ENCODE measurements at regions not wholly inside any gene's neighbourhood (a gene's known extent, or its start where the extent isn't known, plus 50 kb on each side); places are given as distances from the start of the nearest gene placed in this dataset.
"Not testable (repeated sequence)": the region's sequence is repeated elsewhere in the genome, so short reads cannot be mapped to it uniquely, and the experiment has no call there.

DNA sequence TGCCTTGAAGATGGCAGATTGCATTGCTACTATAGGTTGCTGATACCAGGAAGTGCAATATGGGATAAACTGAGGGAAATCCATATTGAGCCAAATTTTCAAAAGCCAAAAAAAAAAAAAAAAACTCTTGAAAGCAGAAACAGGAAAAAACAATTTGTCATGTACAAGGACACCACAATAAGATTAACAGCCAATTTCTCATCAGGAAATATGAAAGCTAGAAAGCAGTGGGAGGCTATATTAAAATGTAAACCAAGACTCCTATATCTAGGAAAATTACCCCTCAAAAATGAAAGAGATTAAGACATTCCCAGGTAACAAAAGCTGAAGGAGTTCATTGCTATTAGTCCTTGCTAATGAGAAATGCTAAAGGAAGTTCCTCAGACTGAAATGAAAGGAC lies 462.8 kb upstream of the DPH6 start:
- Histone ChIP-seq H3K4me3 (no peak overlapping the region), H3K27ac (no peak overlapping the region)

DNA sequence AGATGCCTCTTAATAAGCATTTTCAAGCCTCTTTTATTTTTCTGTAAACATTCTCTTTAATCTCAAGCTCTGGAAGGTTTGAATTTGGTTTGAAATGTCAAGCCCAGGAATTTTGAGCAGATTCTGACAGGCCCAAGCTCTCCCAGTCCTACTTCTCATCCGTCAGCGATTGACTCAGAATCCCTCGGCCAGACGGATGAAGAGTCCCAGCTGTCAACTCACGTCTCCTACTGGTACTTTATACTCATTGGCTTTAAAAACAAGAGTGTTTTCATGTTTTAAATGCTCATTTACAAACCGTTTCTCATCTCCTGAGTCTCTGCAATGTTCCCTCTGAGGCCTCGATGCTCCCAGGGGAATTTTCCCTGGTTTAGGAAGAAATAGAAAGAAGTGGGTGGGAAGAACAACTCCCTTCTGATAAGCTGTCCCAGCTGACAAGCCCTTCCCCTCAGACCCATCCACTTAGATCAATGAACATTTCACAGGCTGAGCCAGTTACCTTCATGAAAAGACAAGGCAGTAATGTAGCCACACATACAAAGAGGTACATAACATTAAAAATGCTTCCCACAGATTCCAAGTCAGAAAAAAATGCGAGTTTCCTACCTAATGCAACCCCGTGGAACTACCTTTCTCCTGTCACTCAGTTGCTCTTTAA lies 478.2 kb upstream of the DPH6 start:
- Histone ChIP-seq H3K4me3 (no peak overlapping the region), H3K27ac (no peak overlapping the region)

DNA sequence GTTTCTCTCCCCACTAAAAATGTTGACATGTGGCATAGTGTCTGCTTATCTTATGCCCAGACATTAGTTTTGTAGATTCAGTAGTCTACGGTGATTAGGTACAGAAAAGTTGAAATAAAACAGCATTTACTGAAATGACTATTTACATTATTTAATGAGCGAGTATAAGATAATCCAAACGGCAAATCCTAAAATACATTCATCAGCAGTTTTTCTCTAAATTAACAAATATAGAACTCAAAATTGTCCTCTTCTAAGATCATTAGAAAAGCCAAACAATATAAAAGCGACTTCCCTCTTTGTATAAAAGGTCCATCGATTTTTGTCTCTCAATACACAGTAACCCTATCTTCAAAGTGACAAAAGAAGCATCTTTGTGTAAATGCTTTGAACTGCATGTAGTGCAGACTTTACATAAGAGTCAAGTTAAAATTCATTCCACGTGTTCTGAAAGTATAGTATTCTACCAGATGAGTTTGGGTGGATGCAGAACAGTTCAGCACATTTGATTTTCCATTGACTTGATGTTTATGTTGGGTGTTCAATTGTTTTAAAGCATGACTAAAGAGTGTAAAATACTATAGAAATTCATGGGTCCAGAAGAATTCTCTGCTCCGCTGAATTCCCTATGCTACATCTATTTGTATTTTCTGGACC lies 480.8 kb upstream of the DPH6 start:
- Histone ChIP-seq H3K27ac (no peak overlapping the region), H3K4me3 (no peak overlapping the region)

DNA sequence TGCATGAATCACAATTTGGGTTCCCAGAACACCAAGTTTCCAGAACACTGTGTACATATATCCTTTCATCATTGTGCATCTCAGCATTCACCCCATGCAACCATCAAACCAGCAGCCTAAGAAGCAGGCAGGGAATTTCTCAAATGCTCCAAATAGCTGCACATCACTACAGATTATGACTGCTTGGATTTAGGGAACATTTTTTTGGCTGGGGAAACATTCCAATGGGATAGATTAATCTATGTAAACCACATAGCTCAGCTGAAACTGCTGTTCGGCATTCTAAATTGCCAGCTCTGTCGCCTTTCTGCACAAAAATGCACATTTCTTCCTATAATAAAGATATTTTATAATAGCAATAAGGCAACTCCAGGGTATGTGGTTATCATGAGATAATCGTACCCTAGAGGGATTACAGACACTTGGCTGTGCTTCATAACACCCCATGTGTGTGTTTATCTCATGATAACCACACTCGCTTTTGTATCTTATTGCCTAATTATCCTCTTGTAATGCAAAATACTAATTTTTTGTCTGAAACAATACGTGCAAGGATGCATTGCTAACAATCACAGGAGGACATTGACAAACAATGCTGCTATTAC lies 483.7 kb upstream of the DPH6 start:
- H3K4me3 ChIP-seq = no peak overlapping the region

DNA sequence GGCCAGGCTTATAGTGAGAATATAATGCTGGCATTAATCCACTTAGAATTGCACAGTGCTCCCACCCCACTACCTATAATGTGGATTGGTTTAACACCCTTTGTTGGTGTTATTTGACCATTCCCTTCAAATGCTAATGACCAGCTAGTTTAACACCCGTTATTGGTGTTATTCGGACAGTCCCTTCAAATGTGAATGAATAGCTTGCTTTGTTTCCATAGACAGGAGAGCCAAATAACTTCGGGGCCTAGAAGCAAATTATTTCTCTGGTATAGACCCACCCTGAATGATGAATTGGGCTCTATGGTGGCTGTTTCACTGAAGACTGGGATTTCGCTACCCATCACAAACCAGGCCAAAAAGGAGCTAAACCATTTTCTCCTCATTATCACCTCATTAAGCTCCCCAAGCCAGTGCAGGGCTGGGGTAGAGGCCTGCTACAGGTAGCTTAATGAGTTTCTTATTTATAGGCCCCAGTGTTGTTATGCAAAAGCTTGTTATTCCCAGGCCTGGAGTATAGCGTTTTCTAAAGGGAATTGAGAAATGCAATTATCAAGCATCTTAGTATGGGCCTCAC lies 494.1 kb upstream of the DPH6 start:
- Histone ChIP-seq H3K27ac (no peak overlapping the region), H3K4me3 (no peak overlapping the region)

More for the DNA sequence above, 483.7 kb upstream of the DPH6 start:
- no peak overlapping the region for H3K27ac ChIP-seq

DNA sequence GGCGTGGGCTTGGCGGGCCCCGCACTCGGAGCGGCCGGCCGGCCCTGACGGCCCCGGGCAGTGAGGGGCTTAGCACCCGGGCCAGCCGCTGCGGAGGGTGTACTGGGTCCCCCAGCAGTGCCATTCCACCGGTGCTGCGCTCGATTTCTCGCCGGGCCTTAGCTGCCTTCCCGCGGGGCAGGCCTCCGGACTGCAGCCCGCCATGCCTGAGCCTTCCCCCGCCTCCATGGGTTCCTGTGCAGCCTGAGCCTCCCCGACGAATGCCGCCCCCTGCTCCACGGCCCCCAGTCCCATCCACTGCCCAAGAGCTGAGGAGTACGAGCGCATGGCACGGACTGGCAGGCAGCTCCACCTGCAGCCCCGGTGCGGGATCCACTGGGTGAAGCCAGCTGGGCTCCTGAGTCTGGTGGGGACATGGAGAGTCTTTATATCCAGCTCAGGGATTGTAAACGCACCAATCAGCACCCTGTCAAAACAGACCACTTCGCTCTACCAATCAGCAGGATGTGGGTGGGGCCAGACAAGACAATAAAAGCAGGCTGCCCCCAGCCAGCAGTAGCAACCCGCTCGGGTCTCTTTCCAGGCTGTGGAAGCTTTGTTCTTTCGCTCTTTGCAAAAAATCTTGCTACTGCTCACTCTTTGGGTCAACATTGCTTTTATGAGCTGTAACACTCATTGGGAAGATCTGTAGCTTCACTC lies 501.2 kb upstream of the DPH6 start:
- H3K27ac ChIP-seq, H3K4me3 ChIP-seq: not testable (repeated sequence)

DNA sequence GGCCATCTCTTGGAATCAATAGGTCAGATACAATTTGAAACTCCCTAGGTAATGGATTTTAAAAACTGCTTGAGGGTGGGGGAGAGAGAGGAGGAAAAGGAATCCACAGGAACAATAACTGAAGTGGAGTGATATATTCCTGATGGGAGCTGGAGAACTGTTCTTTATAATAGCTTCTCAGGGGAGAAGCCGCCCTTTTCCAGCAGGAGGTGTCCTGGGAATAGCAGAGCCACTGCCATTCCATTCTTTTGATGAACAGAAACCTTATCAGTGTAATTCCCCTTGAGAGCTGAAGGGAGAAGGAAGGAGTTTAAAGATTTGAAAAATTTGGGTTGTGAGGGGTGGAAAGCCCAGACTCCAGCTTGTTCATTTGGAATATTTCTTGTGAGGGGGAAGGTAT lies 504.9 kb upstream of the DPH6 start:
- Histone ChIP-seq H3K27ac (no peak overlapping the region), H3K4me3 (no peak overlapping the region)

DNA sequence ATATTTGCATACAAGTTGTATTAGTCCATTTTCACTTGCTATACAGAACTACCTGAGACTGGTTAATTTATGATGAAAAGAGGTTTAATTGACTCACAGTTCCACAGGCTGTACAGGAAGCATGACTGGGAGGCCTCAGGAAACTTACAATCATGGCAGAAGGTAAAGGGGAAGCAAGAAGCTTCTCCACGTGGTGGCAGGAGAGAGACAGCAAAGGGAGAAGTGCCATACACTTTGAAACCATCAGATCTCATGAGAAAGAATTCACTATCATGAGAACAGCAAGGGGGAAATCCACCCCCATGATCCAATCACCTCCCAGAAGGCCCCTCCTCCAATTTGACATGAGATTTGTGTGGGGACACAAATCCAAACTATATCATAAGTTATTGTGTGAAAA lies 506.7 kb upstream of the DPH6 start:
- H3K27ac ChIP-seq = not testable (repeated sequence)

DNA sequence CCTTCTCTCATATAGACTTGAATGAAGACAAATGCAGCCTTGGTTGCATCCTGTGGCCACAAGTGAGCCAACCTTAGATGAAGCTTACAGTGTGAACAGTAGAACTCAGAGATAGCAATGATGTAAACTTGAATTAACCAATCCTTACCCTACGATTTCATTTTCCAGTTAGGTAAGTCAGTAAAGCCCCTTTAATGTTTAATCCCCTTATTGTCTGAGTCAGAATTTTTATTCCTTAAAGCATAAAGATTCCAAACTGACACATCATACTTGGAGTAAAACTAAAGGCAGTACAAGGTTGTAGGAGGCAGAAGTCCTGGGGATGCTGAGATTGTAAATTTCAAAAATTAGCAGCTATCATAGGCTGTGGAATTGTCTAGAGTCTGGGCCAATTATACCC lies 507.8 kb upstream of the DPH6 start:
- Histone ChIP-seq H3K27ac (no peak overlapping the region), H3K4me3 (no peak overlapping the region)

More for the DNA sequence above, 506.7 kb upstream of the DPH6 start:
- H3K4me3 ChIP-seq = not testable (repeated sequence)

DNA sequence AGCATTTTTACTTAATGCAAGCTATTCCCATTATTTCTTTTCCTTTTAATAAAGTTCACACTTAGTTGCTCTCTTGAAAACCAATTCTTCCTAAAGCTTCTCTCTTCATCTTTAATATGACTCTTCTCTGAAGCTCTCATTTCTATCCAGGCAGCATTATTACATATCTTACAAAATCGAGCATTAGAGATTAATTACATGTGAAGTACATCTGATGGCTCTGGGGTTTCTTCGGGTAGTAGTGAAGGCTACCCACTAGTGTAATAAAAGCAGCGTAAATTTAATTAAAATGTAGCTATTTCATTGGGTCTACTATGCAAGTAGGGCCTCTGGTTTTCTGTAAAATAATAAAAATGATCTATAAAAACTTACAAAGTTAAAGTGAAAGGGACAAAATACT lies 513.6 kb upstream of the DPH6 start:
- Histone ChIP-seq H3K4me3 (no peak overlapping the region), H3K27ac (no peak overlapping the region)

DNA sequence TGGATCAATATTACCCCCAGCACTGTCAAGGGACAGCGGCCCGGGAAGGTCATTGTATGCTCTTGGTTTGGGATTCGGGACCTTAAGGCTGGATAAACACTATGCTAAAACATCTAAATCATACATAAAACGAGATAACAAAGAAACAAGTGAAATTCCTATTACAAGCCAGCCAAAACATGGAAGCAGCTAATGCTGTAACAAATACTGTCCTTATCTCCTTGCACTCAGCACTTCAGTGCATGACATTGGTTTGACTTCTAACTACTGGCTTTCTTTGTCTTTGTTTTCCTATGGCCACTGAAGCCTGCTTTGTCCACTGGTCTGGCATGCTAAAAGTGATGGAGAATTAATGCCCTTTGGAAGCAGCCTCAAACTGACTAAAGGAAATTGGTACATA lies 516.4 kb upstream of the DPH6 start:
- H3K4me3 ChIP-seq = no peak overlapping the region

DNA sequence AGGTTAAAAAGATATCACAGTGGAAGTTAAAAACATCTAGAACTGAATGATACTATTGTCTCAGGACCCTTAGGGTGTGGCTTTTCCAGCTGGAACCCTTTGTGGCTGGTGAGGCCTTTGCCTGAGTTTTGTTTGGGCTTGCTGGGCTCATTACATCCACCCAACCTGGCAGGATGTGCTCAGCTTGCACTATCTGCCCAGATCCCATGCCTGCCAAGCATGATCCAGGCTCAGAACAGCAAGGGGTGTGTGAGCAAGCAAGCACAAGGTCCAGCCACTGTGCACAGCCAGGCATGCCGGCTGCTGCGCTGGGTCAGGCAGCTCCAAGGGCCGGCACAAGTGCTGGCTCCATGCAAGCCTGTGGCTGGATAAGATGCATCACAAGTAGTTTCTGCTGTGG lies 512.7 kb upstream of the CDIN1 start:
- Histone ChIP-seq H3K27ac (no peak overlapping the region), H3K4me3 (no peak overlapping the region)

More for the DNA sequence above, 516.4 kb upstream of the DPH6 start:
- H3K27ac ChIP-seq = no peak overlapping the region

DNA sequence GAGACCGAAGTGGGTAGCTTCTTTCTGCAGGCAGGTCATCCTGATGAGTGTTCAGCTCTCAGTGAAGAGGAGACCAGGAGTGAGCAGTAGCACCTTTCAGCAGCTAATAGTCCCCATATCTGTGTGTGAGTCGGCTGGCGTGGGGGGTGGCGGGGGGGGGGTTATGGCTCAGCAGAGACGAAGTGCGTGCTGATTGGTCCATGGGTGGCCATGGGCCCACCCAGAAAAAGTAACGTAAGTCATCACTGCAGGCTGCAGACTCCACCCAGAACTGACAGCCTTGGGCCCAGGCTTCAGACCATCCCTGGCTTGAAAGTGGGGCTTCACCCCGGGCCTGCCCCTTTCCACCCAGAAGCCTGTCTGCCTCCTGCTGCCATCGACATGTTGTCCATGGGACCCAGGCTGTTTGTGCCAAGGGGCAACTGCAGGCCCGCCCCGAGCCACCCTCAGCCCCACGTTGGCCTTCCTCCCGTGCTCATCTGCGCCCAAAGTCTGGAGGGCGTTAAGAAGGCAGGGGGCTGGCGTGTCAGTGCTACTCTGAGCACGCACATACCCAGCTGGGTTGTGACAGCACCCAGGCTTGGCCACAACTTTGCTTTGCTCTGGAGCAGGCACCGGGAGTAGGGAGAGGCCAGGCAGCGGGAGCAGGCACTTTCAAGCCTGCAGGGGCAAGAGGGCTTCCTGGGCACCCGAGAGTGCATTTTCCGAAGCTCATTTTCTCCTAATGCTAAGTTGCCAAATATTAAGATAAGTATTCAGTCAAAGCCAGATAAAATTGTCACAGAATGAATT lies 511.7 kb upstream of the CDIN1 start:
- Histone ChIP-seq H3K27ac (peak overlapping the region in 1 of 21 experiments; percentile 8), H3K4me3 (no peak overlapping the region)

DNA sequence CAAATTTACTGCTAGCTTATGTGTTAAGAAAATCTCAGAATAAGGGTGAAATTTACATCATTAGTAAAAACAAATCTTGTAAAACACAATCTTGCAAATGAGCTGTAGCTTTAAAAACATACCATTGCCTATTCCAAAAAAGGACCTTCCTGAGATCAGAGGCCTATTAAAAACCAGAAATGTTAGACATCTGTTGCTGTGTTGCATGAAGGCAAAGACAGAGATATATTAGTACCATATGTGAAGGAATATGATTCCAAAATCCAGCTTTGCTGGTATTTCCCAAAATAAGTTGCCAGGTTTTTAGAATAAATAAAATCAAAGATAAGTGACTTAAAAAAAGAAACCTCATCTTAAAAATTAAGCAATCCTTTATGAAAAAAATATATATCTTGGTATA lies 504.1 kb upstream of the CDIN1 start:
- Histone ChIP-seq H3K27ac (peak overlapping the region in 2 of 21 experiments; percentile 26 to 55), H3K4me3 (no peak overlapping the region)

DNA sequence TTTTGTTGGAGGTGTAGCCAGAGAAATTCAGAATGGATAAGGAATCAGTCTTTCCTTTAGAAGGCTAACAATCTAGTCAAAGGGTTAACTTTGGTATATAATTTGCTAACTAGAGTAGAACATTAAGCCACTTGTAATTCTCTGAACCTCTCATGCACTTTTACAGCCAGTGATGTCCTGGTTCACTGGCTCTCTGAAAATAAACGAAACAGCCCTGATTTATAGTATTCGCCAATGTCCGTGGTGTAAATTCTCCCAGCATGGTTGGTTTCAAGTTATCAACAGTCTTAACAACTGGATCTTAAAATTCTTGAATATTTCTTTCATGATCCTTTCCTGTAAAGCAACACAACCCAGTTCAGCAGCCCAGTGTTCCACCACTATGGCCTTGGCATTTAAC lies 500.4 kb upstream of the CDIN1 start:
- Histone ChIP-seq H3K4me3 (no peak overlapping the region), H3K27ac (no peak overlapping the region)

DNA sequence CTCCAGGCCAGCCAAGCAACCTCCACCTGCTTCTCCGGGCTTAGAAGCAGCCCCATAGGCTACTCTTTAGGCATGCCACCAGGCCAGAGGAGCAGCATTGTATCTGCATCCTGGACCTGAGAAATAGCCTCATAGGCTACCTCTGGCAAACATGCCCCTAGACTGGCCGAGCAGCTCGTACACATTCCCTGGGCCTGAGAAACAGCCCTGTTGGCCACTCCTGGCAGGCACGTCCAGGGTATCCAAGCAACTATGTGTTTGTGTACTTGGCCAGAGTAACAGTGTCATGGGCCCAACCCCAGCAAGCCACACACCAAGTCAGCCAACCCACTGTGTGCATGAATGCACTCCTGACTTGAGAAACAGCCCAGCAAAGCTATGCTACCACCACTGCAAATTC lies 498.7 kb upstream of the CDIN1 start:
- H3K4me3 ChIP-seq = no peak overlapping the region
- no peak overlapping the region for H3K27ac ChIP-seq

DNA sequence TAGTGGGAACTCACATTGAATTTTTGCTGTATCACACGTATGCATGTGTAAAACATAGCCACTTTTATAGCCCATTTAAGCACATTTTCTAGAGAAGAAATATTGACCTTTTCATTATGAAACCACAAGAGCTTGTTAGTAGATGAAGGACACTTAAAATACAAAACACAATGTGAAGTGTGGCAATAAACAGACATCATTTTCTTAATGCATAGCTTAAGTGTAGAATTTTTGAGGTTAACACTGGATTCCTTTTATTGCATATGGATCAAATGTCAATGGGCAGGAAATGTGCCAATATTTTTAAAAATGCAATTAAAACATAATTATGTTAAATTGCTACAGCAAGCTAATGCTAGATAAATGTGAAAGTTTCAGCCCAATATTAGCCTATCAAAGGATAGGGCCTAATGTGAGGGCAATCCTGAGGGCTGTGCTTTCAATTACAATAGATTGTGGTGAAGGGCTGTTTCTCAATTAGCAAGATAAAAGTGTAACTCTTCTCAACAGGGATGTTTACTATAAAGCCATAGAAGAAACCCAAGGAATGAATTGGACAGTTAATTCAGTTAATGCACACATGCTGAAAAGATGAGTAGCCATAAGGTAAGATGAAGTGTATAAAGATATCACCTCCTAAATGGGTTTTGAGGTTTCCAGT lies 489.0 kb upstream of the CDIN1 start:
- H3K27ac ChIP-seq = no peak overlapping the region
- no peak overlapping the region for H3K4me3 ChIP-seq

DNA sequence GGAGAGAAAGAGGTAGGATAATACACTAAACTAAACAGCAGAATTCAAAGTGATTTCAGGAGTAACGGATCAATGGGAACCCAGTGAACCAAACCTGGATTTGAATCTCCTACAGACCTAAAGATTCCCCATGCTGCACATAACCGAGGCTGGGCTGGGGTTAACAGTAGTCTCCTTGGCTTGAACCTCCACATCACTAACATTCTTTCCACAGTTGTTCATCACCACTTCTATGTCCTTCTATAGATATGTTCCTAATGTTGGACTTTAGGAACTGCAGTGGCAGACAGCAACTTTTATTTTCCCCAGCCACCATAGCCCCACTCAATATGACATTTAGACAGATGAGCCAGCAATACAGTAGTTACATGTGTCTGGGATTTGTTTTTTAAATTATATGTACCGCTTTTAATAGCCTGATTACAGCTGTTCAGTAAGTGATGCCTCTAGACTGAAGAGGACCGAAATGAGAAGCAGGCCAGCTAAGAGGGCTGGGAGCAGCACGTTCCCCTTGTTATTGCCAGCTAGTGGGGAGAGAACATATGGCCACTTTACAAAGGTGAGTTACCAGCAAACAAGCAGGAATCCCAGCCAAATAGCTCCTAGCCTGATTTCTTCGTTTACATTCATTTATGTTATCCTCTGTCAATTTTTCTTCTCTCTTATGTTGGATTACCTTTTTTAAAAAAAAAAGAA lies 472.6 kb upstream of the CDIN1 start:
- Histone ChIP-seq H3K4me3 (no peak overlapping the region), H3K27ac (peak overlapping the region in 4 of 21 experiments; percentile 3 to 44 (median 38))

DNA sequence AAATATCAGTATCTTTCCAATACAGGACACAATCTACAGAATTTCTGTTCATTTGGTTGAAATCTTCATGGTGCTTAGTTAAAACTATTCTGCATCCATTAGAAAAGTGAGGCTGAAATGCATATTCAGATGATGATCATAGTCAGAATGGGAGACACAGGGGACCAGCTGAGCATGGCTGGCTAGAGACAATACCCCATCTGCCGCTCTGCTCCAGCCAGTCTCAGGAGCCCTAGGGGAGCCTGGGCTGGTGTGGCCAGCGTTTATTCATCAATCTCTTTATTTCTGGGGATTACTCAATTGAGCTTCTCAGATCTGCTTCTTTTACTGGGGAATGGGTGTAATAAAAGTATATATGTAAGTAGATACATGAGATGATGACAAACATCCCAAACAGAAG lies 470.9 kb upstream of the CDIN1 start:
- no peak overlapping the region for H3K4me3 ChIP-seq
- peak overlapping the region in 2 of 21 experiments; percentile 9 to 21 for H3K27ac ChIP-seq
